Mesenteric fat pad (tissue), 1 donor: ENCODE measurements at regions not wholly inside any gene's neighbourhood (a gene's known extent, or its start where the extent isn't known, plus 50 kb on each side); places are given as distances from the start of the nearest gene placed in this dataset.

Source experiments
- DNase-seq: peaks from one replicate; pipeline ENCODE4 v3.0.0-alpha.2; 2020; ENCODE audit warnings: low spot score
- donor health status: DM: yes; HTN: yes; CAD: no.

GRCh38 chr21:39056636-39057035, 126.6 kb downstream of the PSMG1 start:
- no peak for DNase-seq

- DNase-seq = no peak
Observed at GRCh38 chr21:39055167-39055767, 128.0 kb downstream of the PSMG1 start.

GRCh38 chr21:39054066-39054465, 129.2 kb downstream of the PSMG1 start:
- DNase-seq = peak; percentile 33

- peak; percentile 78 for DNase-seq
Observed at GRCh38 chr21:39053126-39053525, 130.1 kb downstream of the PSMG1 start.

DNA sequence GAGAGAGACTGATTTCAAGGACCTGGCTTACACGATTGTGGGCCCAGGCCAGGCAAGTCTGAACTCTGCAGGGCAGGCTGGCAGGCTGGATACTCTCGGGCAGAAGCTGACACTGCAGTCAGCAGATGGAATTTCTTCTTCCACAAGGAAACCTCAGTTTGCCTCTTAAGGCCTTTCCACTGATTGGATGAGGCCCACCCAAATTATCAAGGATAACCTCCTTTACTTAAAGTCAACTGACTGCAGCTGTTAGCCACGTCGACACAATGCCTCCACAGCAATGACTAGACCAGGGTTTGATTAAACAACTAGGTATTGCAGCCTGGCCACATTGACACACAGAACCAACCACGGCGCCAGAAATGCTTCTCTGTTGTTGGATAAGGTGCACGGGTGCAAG, 130.5 kb downstream of the PSMG1 start:
- no peak for DNase-seq

- DNase-seq = peak; percentile 65
Observed at GRCh38 chr21:39051588-39051949, 131.7 kb downstream of the PSMG1 start.

GRCh38 chr21:39050841-39051587, 132.2 kb downstream of the PSMG1 start:
- DNase-seq = no peak

GRCh38 chr21:39048574-39048973, 134.7 kb downstream of the PSMG1 start:
- no peak for DNase-seq

DNA sequence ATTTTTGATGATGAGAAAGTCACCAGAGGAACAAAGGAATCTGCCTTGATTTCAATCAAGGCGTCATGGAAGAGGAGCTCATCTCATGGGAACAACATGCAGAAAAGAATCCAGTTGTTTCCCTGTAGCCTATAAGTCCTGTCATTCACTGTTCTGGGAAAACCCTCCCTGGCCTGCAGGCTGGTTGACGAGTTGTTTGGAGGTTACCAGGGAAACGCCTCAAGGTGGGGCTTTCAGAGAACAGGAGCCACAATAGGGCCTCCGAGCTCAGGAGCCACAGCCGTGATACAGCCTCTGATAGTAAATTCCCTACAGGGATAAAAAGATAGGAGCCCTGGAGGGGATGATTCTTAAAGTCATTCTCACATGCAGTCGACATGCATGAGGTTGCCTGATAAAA, 135.2 kb downstream of the PSMG1 start:
- DNase-seq = peak; percentile 47

DNA sequence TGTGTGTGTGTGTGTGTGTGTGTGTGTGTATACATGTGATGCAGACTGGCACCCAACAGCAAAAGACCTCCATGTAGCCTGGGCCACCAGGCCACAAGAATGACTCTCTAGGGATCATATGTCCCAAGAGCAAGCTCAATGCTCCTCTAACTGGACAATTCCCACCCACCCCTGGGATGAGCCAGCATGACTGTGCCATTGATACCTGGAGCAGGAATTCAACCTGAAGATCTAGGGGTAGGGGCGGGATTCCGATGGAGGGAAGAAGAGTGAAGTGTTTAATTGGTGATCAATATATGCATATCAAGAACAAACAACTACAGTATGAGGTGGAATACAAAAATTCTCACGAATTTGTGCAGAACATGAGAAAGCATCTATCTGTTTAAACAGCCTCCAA, 136.2 kb downstream of the PSMG1 start:
- DNase-seq = no peak

DNA sequence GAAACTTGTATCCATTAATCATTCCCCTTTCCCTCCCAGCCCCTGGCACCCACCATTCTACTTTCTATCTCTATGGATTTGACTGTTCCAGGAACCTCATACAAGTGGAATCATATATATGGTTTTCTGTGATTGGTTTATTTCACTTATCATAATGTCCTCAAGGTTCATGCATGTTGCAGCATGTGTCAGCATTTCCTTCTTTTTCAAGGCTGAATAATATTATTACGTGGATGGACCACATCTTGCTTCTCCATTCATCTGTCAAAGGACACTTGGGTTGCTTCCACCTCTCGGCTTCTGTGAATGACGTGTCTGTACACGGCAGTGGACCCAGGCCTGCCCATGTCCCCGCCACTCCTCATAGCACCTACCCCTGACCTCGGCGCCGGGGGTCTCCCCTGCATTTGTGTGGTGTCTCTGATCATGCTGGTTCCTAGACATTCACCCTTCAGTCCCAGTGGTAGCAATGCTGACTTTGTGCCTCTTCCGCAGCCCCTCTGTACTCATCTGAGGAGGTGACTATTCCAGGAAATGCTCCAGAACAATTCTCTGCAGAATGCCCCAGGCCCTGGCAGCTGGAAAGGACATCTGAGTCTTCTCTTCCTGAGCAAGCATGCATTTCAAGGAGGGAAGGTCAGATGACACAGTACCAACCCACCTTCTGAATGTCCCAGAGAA, 136.9 kb downstream of the PSMG1 start:
- peak; percentile 81 for DNase-seq

- peak; percentile 86 for DNase-seq
Observed at GRCh38 chr21:39041816-39042215, 141.4 kb downstream of the PSMG1 start.

DNA sequence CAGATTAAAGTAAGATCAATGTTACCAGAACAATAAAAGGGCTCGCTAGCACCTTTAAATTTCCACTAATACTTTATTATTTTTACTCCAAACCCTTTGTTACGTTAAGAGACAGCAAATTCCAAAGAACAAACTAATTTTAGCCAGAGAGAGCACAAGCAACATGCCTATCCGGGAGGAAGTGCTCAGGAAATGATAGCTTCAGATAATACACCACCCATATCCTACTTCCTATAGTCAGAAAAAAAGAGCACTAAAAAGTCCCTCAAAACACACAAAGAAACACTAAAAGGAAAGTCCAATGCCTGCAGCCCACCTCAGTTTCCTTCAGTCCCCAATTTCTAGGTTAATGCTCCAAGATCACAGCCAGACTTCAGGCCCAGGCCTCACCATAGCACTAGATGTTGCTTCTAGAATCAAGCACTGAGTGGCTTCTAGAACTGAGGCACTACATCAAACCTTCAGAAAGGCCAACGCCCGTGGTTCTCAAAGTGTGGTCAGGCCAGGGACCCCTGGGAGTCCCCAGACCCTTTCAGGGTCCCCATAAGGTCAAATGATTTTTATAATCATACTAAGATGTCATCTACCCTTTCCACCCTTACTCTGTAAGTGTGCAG, 142.6 kb downstream of the PSMG1 start:
- peak; percentile 55 for DNase-seq

- DNase-seq = peak; percentile 57
Observed at GRCh38 chr21:39037807-39038405, 145.3 kb downstream of the PSMG1 start.

GRCh38 chr21:39036581-39036980, 146.7 kb downstream of the PSMG1 start:
- DNase-seq = peak; percentile 43

- DNase-seq = peak; percentile 47
Observed at GRCh38 chr21:39034590-39035536, 148.4 kb downstream of the PSMG1 start.

DNA sequence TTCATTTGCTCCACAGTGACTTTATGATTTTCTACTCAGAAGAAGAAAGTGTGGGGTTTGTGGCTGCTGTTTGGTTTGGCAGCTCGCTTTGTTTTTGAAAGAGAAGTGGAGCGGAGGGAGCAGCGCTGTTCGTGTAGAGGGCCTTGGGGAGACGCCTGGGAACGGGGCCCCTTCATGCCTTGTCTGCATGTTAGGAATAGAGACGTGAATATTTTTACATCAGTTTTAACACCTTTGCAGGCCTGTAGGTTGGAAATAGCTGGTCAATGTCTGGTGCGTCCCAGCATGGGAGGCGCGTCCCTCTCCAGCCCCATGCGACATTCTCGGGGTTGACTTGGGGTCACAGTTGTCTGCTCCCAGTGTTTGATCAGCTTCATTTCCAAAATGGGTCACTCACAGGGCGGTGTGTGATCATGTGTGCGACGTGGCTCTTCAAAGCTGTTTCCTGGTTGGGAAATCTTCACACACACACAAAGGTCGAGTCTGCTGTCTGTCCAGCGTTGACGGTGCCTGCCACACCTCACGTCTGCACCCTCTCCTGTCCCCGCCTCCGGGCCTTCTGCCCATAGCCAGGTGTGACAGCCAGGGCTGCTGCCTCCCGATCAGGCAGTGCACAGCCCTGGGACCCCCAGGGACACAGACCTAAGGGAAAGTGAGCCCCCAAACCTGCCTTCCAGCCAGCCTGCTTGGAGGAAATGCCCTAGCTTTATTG, 149.2 kb downstream of the PSMG1 start:
- peak; percentile 84 for DNase-seq

GRCh38 chr21:39029900-39030884, 153.1 kb downstream of the PSMG1 start:
- no peak for DNase-seq
